ENCODE measurements at regions not wholly inside any gene's neighbourhood (a gene's known extent, or its start where the extent isn't known, plus 50 kb on each side); places are given as distances from the start of the nearest gene placed in this dataset.

DNA sequence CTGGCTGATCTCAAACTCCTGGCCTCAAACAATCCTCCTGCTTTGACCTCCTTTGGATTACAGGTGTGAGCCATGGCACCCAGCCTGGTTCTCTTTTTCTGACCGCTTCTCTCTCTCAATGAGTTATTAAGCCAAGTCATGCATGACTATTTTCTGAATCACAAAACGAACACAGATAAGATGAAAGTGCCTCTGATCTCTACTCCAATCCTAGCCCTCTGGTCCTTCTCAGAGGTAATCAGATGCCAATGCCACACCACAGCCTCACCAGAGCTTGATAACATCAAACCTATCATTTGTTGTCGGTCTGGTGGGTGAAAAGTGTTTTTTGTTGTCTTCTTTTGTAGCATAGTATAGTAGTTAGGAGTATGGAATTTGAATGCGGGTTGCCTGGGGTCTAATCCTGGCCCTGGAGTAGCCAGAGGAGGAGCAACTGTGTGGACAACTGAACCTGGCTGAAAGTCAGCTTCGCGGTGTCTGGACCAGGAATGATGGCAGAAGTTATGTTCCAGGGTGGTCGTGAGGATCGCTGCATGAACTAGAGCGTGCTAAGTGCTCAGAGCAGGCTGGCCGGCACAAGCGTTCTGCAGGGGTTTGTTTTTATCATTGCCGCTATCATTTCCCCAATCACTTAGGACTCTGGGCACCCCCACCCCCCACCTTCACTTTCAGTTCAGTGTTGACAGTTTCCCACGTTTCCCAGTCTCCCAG lies 77.9 kb downstream of the SPRING1 start:
- TF ChIP-seq, protein P1, sequence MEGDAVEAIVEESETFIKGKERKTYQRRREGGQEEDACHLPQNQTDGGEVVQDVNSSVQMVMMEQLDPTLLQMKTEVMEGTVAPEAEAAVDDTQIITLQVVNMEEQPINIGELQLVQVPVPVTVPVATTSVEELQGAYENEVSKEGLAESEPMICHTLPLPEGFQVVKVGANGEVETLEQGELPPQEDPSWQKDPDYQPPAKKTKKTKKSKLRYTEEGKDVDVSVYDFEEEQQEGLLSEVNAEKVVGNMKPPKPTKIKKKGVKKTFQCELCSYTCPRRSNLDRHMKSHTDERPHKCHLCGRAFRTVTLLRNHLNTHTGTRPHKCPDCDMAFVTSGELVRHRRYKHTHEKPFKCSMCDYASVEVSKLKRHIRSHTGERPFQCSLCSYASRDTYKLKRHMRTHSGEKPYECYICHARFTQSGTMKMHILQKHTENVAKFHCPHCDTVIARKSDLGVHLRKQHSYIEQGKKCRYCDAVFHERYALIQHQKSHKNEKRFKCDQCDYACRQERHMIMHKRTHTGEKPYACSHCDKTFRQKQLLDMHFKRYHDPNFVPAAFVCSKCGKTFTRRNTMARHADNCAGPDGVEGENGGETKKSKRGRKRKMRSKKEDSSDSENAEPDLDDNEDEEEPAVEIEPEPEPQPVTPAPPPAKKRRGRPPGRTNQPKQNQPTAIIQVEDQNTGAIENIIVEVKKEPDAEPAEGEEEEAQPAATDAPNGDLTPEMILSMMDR (IDR thresholded peaks at IDR 0.05): no peak
- TF ChIP-seq POLR2A (IDR thresholded peaks at IDR 0.05): no peak

Measured in lower leg skin (tissue), 3 donors.